ENCODE measurements at regions not wholly inside any gene's neighbourhood (a gene's known extent, or its start where the extent isn't known, plus 50 kb on each side); places are given as distances from the start of the nearest gene placed in this dataset.

DNA sequence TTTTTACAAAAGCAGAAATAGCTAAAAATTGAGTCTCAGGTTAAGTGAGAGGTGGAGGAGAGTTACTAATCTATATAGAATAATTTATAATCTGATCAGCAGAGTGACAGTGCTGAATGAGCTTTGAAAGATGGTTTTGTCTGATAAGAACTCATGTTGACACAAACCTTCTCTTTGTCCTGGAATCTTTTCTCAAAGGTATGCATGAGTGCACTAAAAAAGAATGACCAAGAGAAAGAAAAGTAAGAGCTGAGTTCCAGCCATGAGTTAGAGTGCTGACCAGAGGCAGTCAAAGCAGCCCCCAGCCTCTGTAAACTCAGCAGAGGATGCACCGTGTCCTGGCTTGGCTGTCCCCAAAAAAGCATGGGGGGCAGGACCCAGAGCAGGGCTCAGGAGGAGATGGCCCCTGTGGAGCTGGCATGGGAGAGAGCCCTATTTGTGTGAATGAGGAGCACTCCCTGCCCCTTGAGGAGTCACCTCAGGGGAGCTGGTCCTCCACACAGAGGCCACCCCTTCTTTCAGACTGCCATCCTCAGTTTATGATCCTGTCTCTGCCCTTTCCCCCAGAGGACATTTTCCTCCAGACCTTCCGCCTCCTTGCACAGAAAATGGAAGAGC lies 129.8 kb downstream of the SEC23A start:
- Histone ChIP-seq H3K4me3 (ENCODE audit: low read length in 2 of 2) (no peak overlapping the region), H3K27ac (ENCODE audit: low read length) (no peak overlapping the region), H3K9ac (ENCODE audit: low read length in 2 of 2) (no peak overlapping the region), H3K27me3 (ENCODE audit: control insufficient read depth in 1 of 2, insufficient read depth in 2 of 2, low read length in 2 of 2) (no peaks in the 10 kb centered on the region), H3K36me3 (ENCODE audit: control insufficient read depth in 2 of 2, insufficient read depth in 2 of 2, low read length in 2 of 2) (no peaks in the 10 kb centered on the region), H3K9me3 (ENCODE audit: control insufficient read depth in 2 of 2, low read length in 2 of 2) (no peaks in the 10 kb centered on the region), H3K4me1 (ENCODE audit: control insufficient read depth, insufficient read depth, low read length) (no peaks in the 10 kb centered on the region)

DNA sequence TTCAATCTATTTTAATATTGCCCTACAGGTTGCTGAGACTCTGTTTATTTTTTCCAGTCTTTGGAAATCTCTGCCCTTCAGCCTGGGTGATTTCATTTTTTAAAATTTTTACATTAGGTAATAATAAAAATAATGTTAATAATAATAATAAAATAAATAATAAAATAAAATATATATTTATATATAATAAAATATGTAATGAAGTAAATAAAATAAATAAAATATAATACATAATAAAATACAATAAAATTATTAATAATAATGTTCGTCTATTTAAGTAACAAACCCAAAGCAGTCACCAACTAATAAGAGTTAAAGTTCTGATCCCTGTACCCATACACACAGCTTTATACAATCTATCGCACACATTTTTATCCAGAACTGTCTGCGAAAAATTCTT lies 130.5 kb downstream of the SEC23A start:
- no peak overlapping the region for H3K4me3 ChIP-seq (ENCODE audit: low read length in 2 of 2)
- H3K9ac ChIP-seq (ENCODE audit: low read length in 2 of 2): no peak overlapping the region
- no peaks in the 10 kb centered on the region for H3K4me1 ChIP-seq (ENCODE audit: control insufficient read depth, insufficient read depth, low read length)
- H3K36me3 ChIP-seq (ENCODE audit: control insufficient read depth in 2 of 2, insufficient read depth in 2 of 2, low read length in 2 of 2): no peaks in the 10 kb centered on the region
- H3K27ac ChIP-seq (ENCODE audit: low read length): no peak overlapping the region
- no peaks in the 10 kb centered on the region for H3K9me3 ChIP-seq (ENCODE audit: control insufficient read depth in 2 of 2, low read length in 2 of 2)
- no peaks in the 10 kb centered on the region for H3K27me3 ChIP-seq (ENCODE audit: control insufficient read depth in 1 of 2, insufficient read depth in 2 of 2, low read length in 2 of 2)

DNA sequence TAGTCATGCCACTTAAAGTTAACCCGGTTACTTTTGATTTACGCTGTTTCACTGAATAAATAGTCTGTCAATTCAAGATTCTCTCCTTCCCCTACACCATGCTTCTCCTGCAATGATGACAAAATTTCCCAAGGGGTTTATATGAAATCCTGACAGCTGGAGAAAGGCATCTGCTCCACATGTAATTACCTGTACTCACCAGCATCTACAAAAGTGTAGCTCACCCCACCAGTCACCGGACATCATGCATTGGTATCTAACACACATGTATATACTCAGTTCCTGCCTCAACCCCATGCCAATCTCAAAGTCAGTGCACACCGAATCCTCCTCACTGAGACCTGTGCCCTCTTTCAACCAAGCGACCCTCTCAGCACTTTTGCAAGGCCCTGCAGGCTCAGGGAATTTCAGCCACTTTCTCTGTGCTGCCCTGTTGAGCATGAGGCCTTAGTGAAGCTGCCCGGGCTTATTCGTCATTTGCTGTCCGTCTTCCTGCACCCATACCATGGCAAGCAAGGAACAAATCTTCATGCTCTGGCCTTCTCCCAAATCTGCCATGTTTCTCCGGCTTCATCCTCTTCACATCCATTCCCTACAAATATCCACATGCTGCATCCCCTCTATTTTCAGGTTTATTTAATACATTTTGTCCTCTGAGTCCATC lies 131.6 kb downstream of the SEC23A start:
- Histone ChIP-seq H3K4me3 (ENCODE audit: low read length in 2 of 2) (no peak overlapping the region), H3K27me3 (ENCODE audit: control insufficient read depth in 1 of 2, insufficient read depth in 2 of 2, low read length in 2 of 2) (no peaks in the 10 kb centered on the region), H3K9me3 (ENCODE audit: control insufficient read depth in 2 of 2, low read length in 2 of 2) (no peaks in the 10 kb centered on the region), H3K4me1 (ENCODE audit: control insufficient read depth, insufficient read depth, low read length) (no peaks in the 10 kb centered on the region), H3K9ac (ENCODE audit: low read length in 2 of 2) (no peak overlapping the region), H3K27ac (ENCODE audit: low read length) (no peak overlapping the region), H3K36me3 (ENCODE audit: control insufficient read depth in 2 of 2, insufficient read depth in 2 of 2, low read length in 2 of 2) (no peaks in the 10 kb centered on the region)

DNA sequence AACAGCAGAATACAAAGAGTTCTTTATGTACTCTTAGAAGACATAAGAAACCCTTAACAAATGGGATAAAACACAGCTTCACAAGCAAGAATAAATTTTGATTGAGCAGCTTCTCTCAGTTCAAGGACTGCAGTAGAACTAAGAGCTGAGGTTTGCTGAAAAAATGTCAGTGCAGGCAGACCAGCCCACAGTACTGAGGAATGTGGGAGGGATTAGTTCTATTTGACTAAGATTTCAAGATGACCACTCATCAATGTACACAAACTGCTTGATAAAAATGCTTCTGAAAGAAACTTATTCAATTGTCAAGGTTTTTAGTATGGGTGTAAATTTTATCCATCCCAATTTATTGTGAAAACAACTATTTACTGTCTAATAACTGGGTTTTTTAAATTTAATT lies 138.4 kb downstream of the SEC23A start:
- Histone ChIP-seq H3K36me3 (ENCODE audit: control insufficient read depth in 2 of 2, insufficient read depth in 2 of 2, low read length in 2 of 2) (no peaks in the 10 kb centered on the region), H3K4me3 (ENCODE audit: low read length in 2 of 2) (no peak overlapping the region), H3K4me1 (ENCODE audit: control insufficient read depth, insufficient read depth, low read length) (no peaks in the 10 kb centered on the region), H3K27ac (ENCODE audit: low read length) (no peak overlapping the region), H3K9ac (ENCODE audit: low read length in 2 of 2) (no peak overlapping the region), H3K9me3 (ENCODE audit: control insufficient read depth in 2 of 2, low read length in 2 of 2) (no peaks in the 10 kb centered on the region), H3K27me3 (ENCODE audit: control insufficient read depth in 1 of 2, insufficient read depth in 2 of 2, low read length in 2 of 2) (no peaks in the 10 kb centered on the region)

DNA sequence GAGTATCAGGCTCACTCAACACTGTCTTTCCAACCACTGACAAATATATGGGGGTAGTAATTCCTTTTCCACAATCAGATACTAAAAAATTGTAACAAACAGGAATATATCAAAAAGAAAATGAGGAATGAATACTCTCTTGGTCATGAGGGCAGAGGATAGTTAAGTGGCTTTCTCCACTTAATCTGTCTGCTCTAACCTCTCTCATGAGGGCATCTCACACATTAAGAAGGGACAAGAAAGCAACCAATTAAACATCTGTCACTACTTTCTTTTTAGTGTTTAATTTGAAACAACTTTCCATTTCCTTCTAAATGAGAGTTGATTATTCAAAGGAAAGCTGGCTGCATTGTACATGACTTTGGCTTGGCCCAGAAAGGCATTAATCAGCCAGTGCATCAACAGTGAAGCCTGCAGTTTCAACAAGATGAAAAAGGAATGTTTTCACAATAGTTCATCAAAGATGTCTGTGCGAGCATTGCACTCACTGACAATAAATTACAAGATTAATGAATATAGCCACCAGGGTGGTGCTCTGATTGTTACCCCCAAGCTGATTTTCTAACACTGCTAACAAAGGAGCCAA lies 142.0 kb downstream of the SEC23A start:
- H3K36me3 ChIP-seq (ENCODE audit: control insufficient read depth in 2 of 2, insufficient read depth in 2 of 2, low read length in 2 of 2): no peaks in the 10 kb centered on the region

DNA sequence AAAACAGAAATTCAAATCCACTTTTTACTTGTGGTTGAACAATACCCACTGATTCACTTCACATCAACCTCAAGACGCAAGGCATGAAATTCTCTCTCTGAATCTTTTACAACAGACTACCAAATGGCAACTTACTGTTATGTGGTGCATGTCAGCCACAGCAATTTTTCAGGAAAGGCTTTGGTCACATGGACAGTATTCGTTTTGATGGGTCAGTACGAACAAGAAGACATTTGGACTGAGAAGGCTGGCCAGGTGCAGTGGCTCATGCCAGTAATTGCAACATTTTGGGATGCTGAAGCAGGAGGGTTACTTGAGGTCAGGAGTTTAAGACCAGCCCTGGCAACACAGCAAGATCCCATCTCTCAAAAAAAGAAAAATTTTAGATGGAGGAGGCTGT lies 144.0 kb downstream of the SEC23A start:
- H3K4me3 ChIP-seq (ENCODE audit: low read length in 2 of 2): no peak overlapping the region
- no peaks in the 10 kb centered on the region for H3K36me3 ChIP-seq (ENCODE audit: control insufficient read depth in 2 of 2, insufficient read depth in 2 of 2, low read length in 2 of 2)
- H3K27me3 ChIP-seq (ENCODE audit: control insufficient read depth in 1 of 2, insufficient read depth in 2 of 2, low read length in 2 of 2): no peaks in the 10 kb centered on the region
- H3K27ac ChIP-seq (ENCODE audit: low read length): no peak overlapping the region
- H3K4me1 ChIP-seq (ENCODE audit: control insufficient read depth, insufficient read depth, low read length): no peaks in the 10 kb centered on the region
- no peaks in the 10 kb centered on the region for H3K9me3 ChIP-seq (ENCODE audit: control insufficient read depth in 2 of 2, low read length in 2 of 2)
- H3K9ac ChIP-seq (ENCODE audit: low read length in 2 of 2): no peak overlapping the region

More for the DNA sequence above, 142.0 kb downstream of the SEC23A start:
- no peaks in the 10 kb centered on the region for H3K9me3 ChIP-seq (ENCODE audit: control insufficient read depth in 2 of 2, low read length in 2 of 2)
- H3K9ac ChIP-seq (ENCODE audit: low read length in 2 of 2): no peak overlapping the region
- no peaks in the 10 kb centered on the region for H3K4me1 ChIP-seq (ENCODE audit: control insufficient read depth, insufficient read depth, low read length)
- no peak overlapping the region for H3K27ac ChIP-seq (ENCODE audit: low read length)
- H3K27me3 ChIP-seq (ENCODE audit: control insufficient read depth in 1 of 2, insufficient read depth in 2 of 2, low read length in 2 of 2): no peaks in the 10 kb centered on the region
- no peak overlapping the region for H3K4me3 ChIP-seq (ENCODE audit: low read length in 2 of 2)

DNA sequence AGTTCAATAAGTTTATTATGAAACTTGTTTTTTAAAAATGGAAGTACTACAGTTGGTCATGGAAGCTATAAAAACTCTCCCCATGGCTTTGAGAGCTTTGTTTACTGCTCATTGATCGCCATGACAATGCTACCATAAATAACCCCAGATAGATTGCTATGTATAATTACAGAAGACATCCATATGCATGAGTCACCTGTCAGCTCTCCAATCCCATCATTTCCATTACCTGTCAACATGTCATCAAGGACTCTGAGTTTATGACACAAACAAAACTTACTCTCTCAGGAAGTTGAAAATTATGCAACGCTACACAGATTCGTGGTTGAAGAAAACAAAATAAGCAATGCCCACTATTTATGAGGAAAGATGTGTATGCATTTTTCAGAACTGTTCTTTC lies 144.4 kb downstream of the SEC23A start:
- Histone ChIP-seq H3K4me3 (ENCODE audit: low read length in 2 of 2) (no peak overlapping the region), H3K9me3 (ENCODE audit: control insufficient read depth in 2 of 2, low read length in 2 of 2) (no peaks in the 10 kb centered on the region), H3K4me1 (ENCODE audit: control insufficient read depth, insufficient read depth, low read length) (no peaks in the 10 kb centered on the region), H3K27ac (ENCODE audit: low read length) (no peak overlapping the region), H3K9ac (ENCODE audit: low read length in 2 of 2) (no peak overlapping the region), H3K36me3 (ENCODE audit: control insufficient read depth in 2 of 2, insufficient read depth in 2 of 2, low read length in 2 of 2) (no peaks in the 10 kb centered on the region), H3K27me3 (ENCODE audit: control insufficient read depth in 1 of 2, insufficient read depth in 2 of 2, low read length in 2 of 2) (no peaks in the 10 kb centered on the region)

DNA sequence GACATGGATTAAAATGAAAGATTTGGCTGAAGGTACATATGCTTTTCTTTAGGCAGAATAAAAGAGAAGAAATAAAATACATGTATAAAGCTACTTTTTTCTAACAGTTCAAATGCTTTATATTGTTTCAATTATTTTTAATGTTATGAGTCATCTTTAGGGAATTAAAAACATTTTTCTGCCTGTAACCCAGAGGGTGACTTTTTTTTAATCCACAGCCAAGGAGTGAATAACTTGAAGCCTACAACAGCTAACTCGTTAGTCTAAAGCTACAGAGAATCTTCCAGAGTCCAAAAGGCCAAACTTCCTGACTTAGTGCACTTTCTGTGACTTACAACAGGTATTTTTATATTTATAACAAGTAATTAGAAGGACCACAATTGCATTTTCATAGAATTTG lies 151.6 kb downstream of the SEC23A start:
- no peaks in the 10 kb centered on the region for H3K36me3 ChIP-seq (ENCODE audit: control insufficient read depth in 2 of 2, insufficient read depth in 2 of 2, low read length in 2 of 2)
- no peak overlapping the region for H3K9ac ChIP-seq (ENCODE audit: low read length in 2 of 2)
- no peak overlapping the region for H3K27ac ChIP-seq (ENCODE audit: low read length)
- no peaks in the 10 kb centered on the region for H3K9me3 ChIP-seq (ENCODE audit: control insufficient read depth in 2 of 2, low read length in 2 of 2)
- no peaks in the 10 kb centered on the region for H3K27me3 ChIP-seq (ENCODE audit: control insufficient read depth in 1 of 2, insufficient read depth in 2 of 2, low read length in 2 of 2)
- H3K4me1 ChIP-seq (ENCODE audit: control insufficient read depth, insufficient read depth, low read length): no peaks in the 10 kb centered on the region
- no peak overlapping the region for H3K4me3 ChIP-seq (ENCODE audit: low read length in 2 of 2)

DNA sequence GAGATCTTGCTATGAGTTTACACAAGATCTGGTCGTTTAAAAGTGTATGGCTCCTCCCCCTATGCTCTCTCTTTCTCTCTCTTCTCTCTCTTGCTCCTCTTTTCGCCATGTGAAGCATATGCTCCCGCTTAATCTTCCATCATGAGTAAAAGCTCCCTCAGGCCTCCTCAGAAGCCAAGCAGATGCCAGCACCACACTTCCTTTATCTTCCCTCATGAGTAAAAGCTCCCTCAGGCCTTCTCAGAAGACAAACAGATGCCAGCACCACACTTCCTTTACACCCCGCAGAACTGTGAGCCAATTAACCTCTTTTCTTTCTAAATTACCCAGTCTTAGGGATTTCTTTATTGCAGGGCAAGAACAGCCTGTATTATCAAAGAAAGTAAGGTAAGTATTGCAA lies 152.4 kb downstream of the SEC23A start:
- Histone ChIP-seq H3K4me3 (ENCODE audit: low read length in 2 of 2) (no peak overlapping the region), H3K4me1 (ENCODE audit: control insufficient read depth, insufficient read depth, low read length) (no peaks in the 10 kb centered on the region), H3K27ac (ENCODE audit: low read length) (no peak overlapping the region), H3K9ac (ENCODE audit: low read length in 2 of 2) (no peak overlapping the region), H3K36me3 (ENCODE audit: control insufficient read depth in 2 of 2, insufficient read depth in 2 of 2, low read length in 2 of 2) (no peaks in the 10 kb centered on the region), H3K9me3 (ENCODE audit: control insufficient read depth in 2 of 2, low read length in 2 of 2) (no peaks in the 10 kb centered on the region), H3K27me3 (ENCODE audit: control insufficient read depth in 1 of 2, insufficient read depth in 2 of 2, low read length in 2 of 2) (no peaks in the 10 kb centered on the region)

DNA sequence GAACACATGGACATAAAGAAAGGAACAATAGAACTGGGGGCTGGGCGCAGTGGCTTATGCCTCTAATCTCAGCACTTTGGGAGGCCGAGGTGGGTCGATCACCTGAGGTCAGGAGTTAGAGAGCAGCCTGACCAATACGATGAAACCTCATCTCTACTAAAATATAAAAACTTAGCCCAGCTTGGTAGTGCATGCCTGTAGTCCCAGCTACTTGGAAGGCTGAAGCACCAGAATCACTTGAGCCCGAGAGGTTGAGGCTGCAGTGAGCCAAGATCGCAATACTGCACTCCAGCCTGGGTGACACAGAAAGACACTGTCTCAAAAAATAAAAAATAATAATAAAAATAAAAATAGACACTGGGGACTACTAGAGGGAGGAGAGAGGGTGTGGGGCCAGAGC lies 154.5 kb downstream of the SEC23A start:
- no peak overlapping the region for H3K4me3 ChIP-seq (ENCODE audit: low read length in 2 of 2)
- H3K4me1 ChIP-seq (ENCODE audit: control insufficient read depth, insufficient read depth, low read length): no peaks in the 10 kb centered on the region
- H3K36me3 ChIP-seq (ENCODE audit: control insufficient read depth in 2 of 2, insufficient read depth in 2 of 2, low read length in 2 of 2): no peaks in the 10 kb centered on the region
- H3K27me3 ChIP-seq (ENCODE audit: control insufficient read depth in 1 of 2, insufficient read depth in 2 of 2, low read length in 2 of 2): no peaks in the 10 kb centered on the region
- H3K9me3 ChIP-seq (ENCODE audit: control insufficient read depth in 2 of 2, low read length in 2 of 2): peaks cover 0 to 2% of the 10 kb centered on the region in 2 donors
- H3K27ac ChIP-seq (ENCODE audit: low read length): no peak overlapping the region
- H3K9ac ChIP-seq (ENCODE audit: low read length in 2 of 2): no peak overlapping the region

DNA sequence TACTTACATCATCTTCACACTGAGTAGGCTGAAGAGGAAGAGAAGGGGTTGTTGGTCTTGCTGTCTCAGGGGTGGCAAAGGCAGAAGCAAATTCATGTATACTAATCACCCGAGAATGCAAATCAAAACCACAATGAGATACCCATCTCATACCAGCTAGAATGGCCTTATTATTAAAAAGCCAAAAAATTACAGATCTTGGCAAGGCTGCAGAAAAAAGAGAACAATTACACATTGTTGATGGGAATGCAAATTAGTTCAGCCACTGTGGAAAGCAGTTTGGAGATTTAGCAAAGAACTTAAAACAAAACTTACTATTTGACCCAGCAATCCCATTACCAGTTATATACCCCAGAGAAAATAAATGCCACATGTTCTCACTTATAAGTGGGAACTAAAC lies 154.9 kb downstream of the SEC23A start:
- Histone ChIP-seq H3K27ac (ENCODE audit: low read length) (no peak overlapping the region), H3K4me3 (ENCODE audit: low read length in 2 of 2) (no peak overlapping the region), H3K9me3 (ENCODE audit: control insufficient read depth in 2 of 2, low read length in 2 of 2) (peaks cover 0 to 2% of the 10 kb centered on the region in 2 donors), H3K4me1 (ENCODE audit: control insufficient read depth, insufficient read depth, low read length) (no peaks in the 10 kb centered on the region), H3K36me3 (ENCODE audit: control insufficient read depth in 2 of 2, insufficient read depth in 2 of 2, low read length in 2 of 2) (no peaks in the 10 kb centered on the region), H3K9ac (ENCODE audit: low read length in 2 of 2) (no peak overlapping the region), H3K27me3 (ENCODE audit: control insufficient read depth in 1 of 2, insufficient read depth in 2 of 2, low read length in 2 of 2) (no peaks in the 10 kb centered on the region)

Data from stomach smooth muscle (tissue), 2 donors.